ENCODE measurements at regions not wholly inside any gene's neighbourhood (a gene's known extent, or its start where the extent isn't known, plus 50 kb on each side); places are given as distances from the start of the nearest gene placed in this dataset.

- TF ChIP-seq CTCF (IDR thresholded peaks at IDR 0.05): no peak
- TF ChIP-seq, protein P1, sequence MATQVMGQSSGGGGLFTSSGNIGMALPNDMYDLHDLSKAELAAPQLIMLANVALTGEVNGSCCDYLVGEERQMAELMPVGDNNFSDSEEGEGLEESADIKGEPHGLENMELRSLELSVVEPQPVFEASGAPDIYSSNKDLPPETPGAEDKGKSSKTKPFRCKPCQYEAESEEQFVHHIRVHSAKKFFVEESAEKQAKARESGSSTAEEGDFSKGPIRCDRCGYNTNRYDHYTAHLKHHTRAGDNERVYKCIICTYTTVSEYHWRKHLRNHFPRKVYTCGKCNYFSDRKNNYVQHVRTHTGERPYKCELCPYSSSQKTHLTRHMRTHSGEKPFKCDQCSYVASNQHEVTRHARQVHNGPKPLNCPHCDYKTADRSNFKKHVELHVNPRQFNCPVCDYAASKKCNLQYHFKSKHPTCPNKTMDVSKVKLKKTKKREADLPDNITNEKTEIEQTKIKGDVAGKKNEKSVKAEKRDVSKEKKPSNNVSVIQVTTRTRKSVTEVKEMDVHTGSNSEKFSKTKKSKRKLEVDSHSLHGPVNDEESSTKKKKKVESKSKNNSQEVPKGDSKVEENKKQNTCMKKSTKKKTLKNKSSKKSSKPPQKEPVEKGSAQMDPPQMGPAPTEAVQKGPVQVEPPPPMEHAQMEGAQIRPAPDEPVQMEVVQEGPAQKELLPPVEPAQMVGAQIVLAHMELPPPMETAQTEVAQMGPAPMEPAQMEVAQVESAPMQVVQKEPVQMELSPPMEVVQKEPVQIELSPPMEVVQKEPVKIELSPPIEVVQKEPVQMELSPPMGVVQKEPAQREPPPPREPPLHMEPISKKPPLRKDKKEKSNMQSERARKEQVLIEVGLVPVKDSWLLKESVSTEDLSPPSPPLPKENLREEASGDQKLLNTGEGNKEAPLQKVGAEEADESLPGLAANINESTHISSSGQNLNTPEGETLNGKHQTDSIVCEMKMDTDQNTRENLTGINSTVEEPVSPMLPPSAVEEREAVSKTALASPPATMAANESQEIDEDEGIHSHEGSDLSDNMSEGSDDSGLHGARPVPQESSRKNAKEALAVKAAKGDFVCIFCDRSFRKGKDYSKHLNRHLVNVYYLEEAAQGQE (IDR thresholded peaks at IDR 0.05; ENCODE audit: insufficient read depth in 1 of 2, low read depth in 2 of 2, low read length in 1 of 2): no peak
- no peak for TF ChIP-seq SIN3A (IDR thresholded peaks at IDR 0.05; ENCODE audit: borderline replicate concordance, insufficient read depth, low read depth, low read length)
Measured at GRCh38 chr1:8077602-8078001, 51.5 kb upstream of the ERRFI1 start.
